ENCODE measurements at regions not wholly inside any gene's neighbourhood (a gene's known extent, or its start where the extent isn't known, plus 50 kb on each side); places are given as distances from the start of the nearest gene placed in this dataset.

GRCh38 chr5:149441986-149442385 lies 62.9 kb upstream of the IL17B start:
- Mint-ChIP-seq H3K4me3 (no peak overlapping the region), H3K36me3 (ENCODE audit: low read depth) (no peaks in the 10 kb centered on the region), H3K4me1 (peaks cover 12% of the 10 kb centered on the region), H3K27me3 (peaks cover 16% of the 10 kb centered on the region), H3K27ac (peak overlapping the region; percentile 61)
- ATAC-seq (no peak), DNase-seq (no peak)
- H3K9me3 ChIP-seq (ENCODE audit: control insufficient read depth, low read length, poor library complexity, severe bottlenecking): no peaks in the 10 kb centered on the region

- ATAC-seq (no peak), DNase-seq (no peak)
- peaks cover 17% of the 10 kb centered on the region for H3K27me3 Mint-ChIP-seq
- no peak overlapping the region for H3K27ac Mint-ChIP-seq
- H3K4me1 Mint-ChIP-seq: peaks cover 13% of the 10 kb centered on the region
- peaks cover under 1% of the 10 kb centered on the region for H3K36me3 Mint-ChIP-seq (ENCODE audit: low read depth)
- H3K9me3 ChIP-seq (ENCODE audit: control insufficient read depth, low read length, poor library complexity, severe bottlenecking): no peaks in the 10 kb centered on the region
- H3K4me3 Mint-ChIP-seq: no peak overlapping the region
Observed at GRCh38 chr5:149441194-149441753, 62.2 kb upstream of the IL17B start.

- DNase-seq: no peak
- H3K4me3 Mint-ChIP-seq: no peak overlapping the region
- no peak for ATAC-seq
Observed at GRCh38 chr5:149439899-149440542, 60.9 kb upstream of the IL17B start.

GRCh38 chr5:149438711-149439132 lies 59.6 kb upstream of the IL17B start:
- peaks cover 14% of the 10 kb centered on the region for H3K27me3 Mint-ChIP-seq
- DNase-seq (no peak), ATAC-seq (no peak)
- H3K36me3 Mint-ChIP-seq (ENCODE audit: low read depth): peaks cover 3% of the 10 kb centered on the region
- no peak overlapping the region for H3K27ac Mint-ChIP-seq
- H3K4me3 Mint-ChIP-seq: no peak overlapping the region
- no peaks in the 10 kb centered on the region for H3K9me3 ChIP-seq (ENCODE audit: control insufficient read depth, low read length, poor library complexity, severe bottlenecking)
- H3K4me1 Mint-ChIP-seq: peaks cover 15% of the 10 kb centered on the region

More at GRCh38 chr5:149439899-149440542, 60.9 kb upstream of the IL17B start:
- H3K36me3 Mint-ChIP-seq (ENCODE audit: low read depth): peaks cover 3% of the 10 kb centered on the region
- peak overlapping the region; percentile 70 for H3K27ac Mint-ChIP-seq
- H3K27me3 Mint-ChIP-seq: peaks cover 14% of the 10 kb centered on the region
- H3K4me1 Mint-ChIP-seq: peaks cover 15% of the 10 kb centered on the region
- no peaks in the 10 kb centered on the region for H3K9me3 ChIP-seq (ENCODE audit: control insufficient read depth, low read length, poor library complexity, severe bottlenecking)

GRCh38 chr5:149438281-149438680 lies 59.2 kb upstream of the IL17B start:
- no peak for ATAC-seq
- Mint-ChIP-seq H3K4me1 (peaks cover 14% of the 10 kb centered on the region), H3K4me3 (no peak overlapping the region), H3K27me3 (peaks cover 10% of the 10 kb centered on the region), H3K27ac (peak overlapping the region; percentile 27), H3K36me3 (ENCODE audit: low read depth) (peaks cover 3% of the 10 kb centered on the region)
- no peaks in the 10 kb centered on the region for H3K9me3 ChIP-seq (ENCODE audit: control insufficient read depth, low read length, poor library complexity, severe bottlenecking)
- DNase-seq: no peak

GRCh38 chr5:149437391-149438040 lies 58.4 kb upstream of the IL17B start:
- peaks cover 3% of the 10 kb centered on the region for H3K36me3 Mint-ChIP-seq (ENCODE audit: low read depth)
- no peak for ATAC-seq
- DNase-seq: no peak
- no peak overlapping the region for H3K4me3 Mint-ChIP-seq
- H3K27me3 Mint-ChIP-seq: peaks cover 5% of the 10 kb centered on the region
- H3K27ac Mint-ChIP-seq: peak overlapping the region; percentile 27
- peaks cover 10% of the 10 kb centered on the region for H3K4me1 Mint-ChIP-seq
- no peaks in the 10 kb centered on the region for H3K9me3 ChIP-seq (ENCODE audit: control insufficient read depth, low read length, poor library complexity, severe bottlenecking)

- ATAC-seq: no peak
- H3K4me3 Mint-ChIP-seq: no peak overlapping the region
- H3K36me3 Mint-ChIP-seq (ENCODE audit: low read depth): peaks cover 3% of the 10 kb centered on the region
- H3K9me3 ChIP-seq (ENCODE audit: control insufficient read depth, low read length, poor library complexity, severe bottlenecking): no peaks in the 10 kb centered on the region
- DNase-seq: no peak
- peaks cover 5% of the 10 kb centered on the region for H3K27me3 Mint-ChIP-seq
- H3K4me1 Mint-ChIP-seq: peaks cover 10% of the 10 kb centered on the region
- H3K27ac Mint-ChIP-seq: no peak overlapping the region
Observed at GRCh38 chr5:149435660-149436059, 56.6 kb upstream of the IL17B start.

GRCh38 chr5:149435015-149435376 lies 55.9 kb upstream of the IL17B start:
- no peaks in the 10 kb centered on the region for H3K9me3 ChIP-seq (ENCODE audit: control insufficient read depth, low read length, poor library complexity, severe bottlenecking)
- H3K27ac Mint-ChIP-seq: no peak overlapping the region
- DNase-seq: no peak
- peaks cover 5% of the 10 kb centered on the region for H3K27me3 Mint-ChIP-seq
- H3K4me1 Mint-ChIP-seq: peaks cover 8% of the 10 kb centered on the region
- peaks cover 3% of the 10 kb centered on the region for H3K36me3 Mint-ChIP-seq (ENCODE audit: low read depth)
- no peak for ATAC-seq
- no peak overlapping the region for H3K4me3 Mint-ChIP-seq

GRCh38 chr5:149434162-149435014 lies 55.3 kb upstream of the IL17B start:
- H3K4me1 Mint-ChIP-seq: peaks cover 4% of the 10 kb centered on the region
- peaks cover 5% of the 10 kb centered on the region for H3K27me3 Mint-ChIP-seq
- H3K4me3 Mint-ChIP-seq: no peak overlapping the region
- DNase-seq (peak in 1 of 3 donors; percentile 33), ATAC-seq (peak; percentile 65)
- H3K36me3 Mint-ChIP-seq (ENCODE audit: low read depth): peaks cover 3% of the 10 kb centered on the region
- H3K27ac Mint-ChIP-seq: no peak overlapping the region
- H3K9me3 ChIP-seq (ENCODE audit: control insufficient read depth, low read length, poor library complexity, severe bottlenecking): no peaks in the 10 kb centered on the region

- no peaks in the 10 kb centered on the region for H3K9me3 ChIP-seq (ENCODE audit: control insufficient read depth, low read length, poor library complexity, severe bottlenecking)
- ATAC-seq (no peak), DNase-seq (no peak)
- H3K27ac Mint-ChIP-seq: no peak overlapping the region
- H3K27me3 Mint-ChIP-seq: peaks cover 5% of the 10 kb centered on the region
- H3K4me1 Mint-ChIP-seq: peaks cover 4% of the 10 kb centered on the region
- H3K36me3 Mint-ChIP-seq (ENCODE audit: low read depth): peaks cover 3% of the 10 kb centered on the region
- H3K4me3 Mint-ChIP-seq: no peak overlapping the region
Observed at GRCh38 chr5:149433524-149434131, 54.5 kb upstream of the IL17B start.

GRCh38 chr5:149432911-149433401 lies 53.9 kb upstream of the IL17B start:
- no peaks in the 10 kb centered on the region for H3K9me3 ChIP-seq (ENCODE audit: control insufficient read depth, low read length, poor library complexity, severe bottlenecking)
- H3K4me3 Mint-ChIP-seq: no peak overlapping the region
- H3K4me1 Mint-ChIP-seq: peaks cover 4% of the 10 kb centered on the region
- H3K27me3 Mint-ChIP-seq: peaks cover 8% of the 10 kb centered on the region
- DNase-seq (no peak), ATAC-seq (no peak)
- no peak overlapping the region for H3K27ac Mint-ChIP-seq
- H3K36me3 Mint-ChIP-seq (ENCODE audit: low read depth): peaks cover 3% of the 10 kb centered on the region

GRCh38 chr5:149432376-149432775 lies 53.3 kb upstream of the IL17B start:
- ATAC-seq (no peak), DNase-seq (no peak)
- peaks cover 3% of the 10 kb centered on the region for H3K36me3 Mint-ChIP-seq (ENCODE audit: low read depth)
- peaks cover 10% of the 10 kb centered on the region for H3K27me3 Mint-ChIP-seq
- no peaks in the 10 kb centered on the region for H3K9me3 ChIP-seq (ENCODE audit: control insufficient read depth, low read length, poor library complexity, severe bottlenecking)
- H3K4me3 Mint-ChIP-seq: no peak overlapping the region
- peaks cover 4% of the 10 kb centered on the region for H3K4me1 Mint-ChIP-seq
- no peak overlapping the region for H3K27ac Mint-ChIP-seq
